GM19324 (cell line): ENCODE measurements at regions not wholly inside any gene's neighbourhood (a gene's known extent, or its start where the extent isn't known, plus 50 kb on each side); places are given as distances from the start of the nearest gene placed in this dataset.
"Not testable (repeated sequence)": the region's sequence is repeated elsewhere in the genome, so short reads cannot be mapped to it uniquely, and the experiment has no call there.

ENCODE experiments used
- ATAC-seq: cut with Tn5 transposase; IDR thresholded peaks from one replicate; pipeline ENCODE4 v1.9.1; 2021; ENCODE audit warnings: mild to moderate bottlenecking, moderate library complexity; ENCODE audit not compliant: unreplicated experiment, low FRiP score

- ATAC-seq, result no peak
Observed at GRCh38 chr6:92962846-92963245, 456.5 kb downstream of the EPHA7 start.

GRCh38 chr6:92952111-92952510 is 467.2 kb downstream of the EPHA7 start:
- ATAC-seq, result not testable (repeated sequence)

GRCh38 chr6:92945799-92946198 is 473.6 kb downstream of the EPHA7 start:
- no peak for ATAC-seq

GRCh38 chr6:92944132-92944531 is 475.2 kb downstream of the EPHA7 start:
- no peak for ATAC-seq

GRCh38 chr6:92942549-92942948 is 476.8 kb downstream of the EPHA7 start:
- ATAC-seq, result no peak

- no peak for ATAC-seq
Observed at GRCh38 chr6:92934625-92935024, 484.7 kb downstream of the EPHA7 start.

GRCh38 chr6:92930171-92930570 is 489.2 kb downstream of the EPHA7 start:
- no peak for ATAC-seq

GRCh38 chr6:92922216-92922806 is 497.0 kb downstream of the EPHA7 start:
- no peak for ATAC-seq

- ATAC-seq, result no peak
Observed at GRCh38 chr6:92915466-92915865, 503.9 kb downstream of the EPHA7 start.

GRCh38 chr6:92911301-92911700 is 508.1 kb downstream of the EPHA7 start:
- no peak for ATAC-seq

- no peak for ATAC-seq
Observed at GRCh38 chr6:92910646-92911045, 508.7 kb downstream of the EPHA7 start.

- ATAC-seq, result no peak
Observed at GRCh38 chr6:92906385-92906784, 513.0 kb downstream of the EPHA7 start.

GRCh38 chr6:92893741-92894140 is 525.6 kb downstream of the EPHA7 start:
- ATAC-seq, result no peak

- no peak for ATAC-seq
Observed at GRCh38 chr6:92892626-92893170, 526.7 kb downstream of the EPHA7 start.

- no peak for ATAC-seq
Observed at GRCh38 chr6:92888316-92888715, 531.0 kb downstream of the EPHA7 start.

- ATAC-seq, result no peak
Observed at GRCh38 chr6:92887871-92888270, 531.5 kb downstream of the EPHA7 start.

GRCh38 chr6:92879526-92879925 is 539.8 kb downstream of the EPHA7 start:
- no peak for ATAC-seq

GRCh38 chr6:92864966-92865555 is 554.3 kb downstream of the EPHA7 start:
- no peak for ATAC-seq

- ATAC-seq, result no peak
Observed at GRCh38 chr6:92849636-92850035, 569.7 kb downstream of the EPHA7 start.

GRCh38 chr6:92848901-92849300 is 570.5 kb downstream of the EPHA7 start:
- ATAC-seq, result no peak

GRCh38 chr6:92848459-92848858 is 570.9 kb downstream of the EPHA7 start:
- ATAC-seq, result no peak

GRCh38 chr6:92847988-92848387 is 571.4 kb downstream of the EPHA7 start:
- ATAC-seq, result no peak
